ENCODE measurements at regions not wholly inside any gene's neighbourhood (a gene's known extent, or its start where the extent isn't known, plus 50 kb on each side); places are given as distances from the start of the nearest gene placed in this dataset.

GRCh38 chr14:43001731-43002130 lies 1395.1 kb downstream of the LRFN5 start:
- ChIA-PET CTCF (no interaction called here), POLR2A (ENCODE audit: low non-redundant PET) (no interaction called here)

GRCh38 chr14:42994051-42994736 lies 1387.5 kb downstream of the LRFN5 start:
- H3K4me1 ChIP-seq (ENCODE audit: insufficient read depth, low read length, poor library complexity, severe bottlenecking), result no peaks in the 10 kb centered on the region
- no peaks in the 10 kb centered on the region for H3K9me3 ChIP-seq (ENCODE audit: low read depth, low read length, poor library complexity, severe bottlenecking)
- H3K4me3 ChIP-seq (ENCODE audit: low read depth, low read length, poor library complexity, severe bottlenecking), result no peak overlapping the region
- DNase-seq (ENCODE audit: low spot score), result no peak
- BruUV-seq (replicated peaks), result no TSS peak
- intact Hi-C loops (cut with micrococcal nuclease; ENCODE audit: unreplicated experiment), result no loop called here
- CTCF ChIA-PET, result no interaction called here
- no peak for TF ChIP-seq CTCF (conservative IDR thresholded peaks at IDR 0.05; ENCODE audit: low read depth, low read length)
- TF ChIP-seq EZH2 (IDR thresholded peaks at IDR 0.05; ENCODE audit: borderline replicate concordance, low read depth, low read length, poor library complexity, severe bottlenecking), result no peak
- H3K36me3 ChIP-seq (ENCODE audit: insufficient read depth, low read length, poor library complexity, severe bottlenecking), result no peaks in the 10 kb centered on the region
- no peaks in the 10 kb centered on the region for H3K27me3 ChIP-seq (replicated peaks; ENCODE audit: insufficient read depth, low read depth, low read length, poor library complexity)
- POLR2A ChIA-PET (ENCODE audit: low non-redundant PET), result no interaction called here
- H3K27ac ChIP-seq (ENCODE audit: low read depth, low read length, poor library complexity, severe bottlenecking), result no peak overlapping the region

More at GRCh38 chr14:43001731-43002130, 1395.1 kb downstream of the LRFN5 start:
- H3K4me3 ChIP-seq (ENCODE audit: low read depth, low read length, poor library complexity, severe bottlenecking), result no peak overlapping the region
- H3K36me3 ChIP-seq (ENCODE audit: insufficient read depth, low read length, poor library complexity, severe bottlenecking), result no peaks in the 10 kb centered on the region
- BruUV-seq (replicated peaks), result no TSS peak
- no peaks in the 10 kb centered on the region for H3K27me3 ChIP-seq (replicated peaks; ENCODE audit: insufficient read depth, low read depth, low read length, poor library complexity)
- DNase-seq (ENCODE audit: low spot score), result no peak
- no peaks in the 10 kb centered on the region for H3K4me1 ChIP-seq (ENCODE audit: insufficient read depth, low read length, poor library complexity, severe bottlenecking)
- TF ChIP-seq CTCF (conservative IDR thresholded peaks at IDR 0.05; ENCODE audit: low read depth, low read length) (no peak), EZH2 (IDR thresholded peaks at IDR 0.05; ENCODE audit: borderline replicate concordance, low read depth, low read length, poor library complexity, severe bottlenecking) (no peak)
- H3K27ac ChIP-seq (ENCODE audit: low read depth, low read length, poor library complexity, severe bottlenecking), result no peak overlapping the region
- intact Hi-C loops (cut with micrococcal nuclease; ENCODE audit: unreplicated experiment), result no loop called here
- H3K9me3 ChIP-seq (ENCODE audit: low read depth, low read length, poor library complexity, severe bottlenecking), result peaks cover 35% of the 10 kb centered on the region

- Histone ChIP-seq H3K36me3 (ENCODE audit: insufficient read depth, low read length, poor library complexity, severe bottlenecking) (no peaks in the 10 kb centered on the region), H3K27me3 (replicated peaks; ENCODE audit: insufficient read depth, low read depth, low read length, poor library complexity) (no peaks in the 10 kb centered on the region), H3K4me3 (ENCODE audit: low read depth, low read length, poor library complexity, severe bottlenecking) (no peak overlapping the region), H3K4me1 (ENCODE audit: insufficient read depth, low read length, poor library complexity, severe bottlenecking) (no peaks in the 10 kb centered on the region), H3K27ac (ENCODE audit: low read depth, low read length, poor library complexity, severe bottlenecking) (no peak overlapping the region), H3K9me3 (ENCODE audit: low read depth, low read length, poor library complexity, severe bottlenecking) (no peaks in the 10 kb centered on the region)
- no peak for DNase-seq (ENCODE audit: low spot score)
- ChIA-PET CTCF (no interaction called here), POLR2A (ENCODE audit: low non-redundant PET) (no interaction called here)
- no peak for TF ChIP-seq EZH2 (IDR thresholded peaks at IDR 0.05; ENCODE audit: borderline replicate concordance, low read depth, low read length, poor library complexity, severe bottlenecking)
- no peak for TF ChIP-seq CTCF (conservative IDR thresholded peaks at IDR 0.05; ENCODE audit: low read depth, low read length)
- intact Hi-C loops (cut with micrococcal nuclease; ENCODE audit: unreplicated experiment), result no loop called here
- no TSS peak for BruUV-seq (replicated peaks)
Measured at GRCh38 chr14:42992930-42993329, 1386.3 kb downstream of the LRFN5 start.
